ENCODE measurements at regions not wholly inside any gene's neighbourhood (a gene's known extent, or its start where the extent isn't known, plus 50 kb on each side); places are given as distances from the start of the nearest gene placed in this dataset.

DNA sequence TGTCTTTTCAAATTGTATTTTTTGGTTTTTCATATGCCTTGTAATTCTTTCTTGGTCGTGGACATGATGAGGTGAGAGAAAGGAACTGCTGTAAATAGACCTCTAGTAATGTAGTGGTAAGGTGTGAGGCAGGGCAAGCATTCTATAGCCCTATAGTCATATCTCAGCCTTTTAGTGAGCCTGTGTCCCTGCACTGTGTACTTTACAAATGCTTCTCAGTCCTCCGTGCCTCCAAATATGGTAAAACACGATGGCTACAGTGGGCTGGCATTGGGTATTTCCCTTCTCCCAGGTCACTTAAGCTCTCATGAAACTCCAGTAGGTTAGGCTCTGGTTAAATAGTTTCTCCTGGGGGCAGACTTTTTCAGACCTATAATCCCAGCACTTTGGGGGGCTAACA lies 57.9 kb upstream of the PLS3 start:
- H3K4me1 Mint-ChIP-seq: no peaks in the 10 kb centered on the region
- Histone ChIP-seq H3K4me1 (ENCODE audit: control insufficient read depth in 2 of 2, insufficient read depth in 2 of 2, low read length in 2 of 2) (no peaks in the 10 kb centered on the region), H3K4me3 (ENCODE audit: low read length) (no peak overlapping the region), H3K27ac (ENCODE audit: low read depth, low read length) (no peak overlapping the region), H3K9me3 (ENCODE audit: control insufficient read depth in 2 of 3, low read length in 3 of 3) (no peaks in the 10 kb centered on the region), H3K36me3 (ENCODE audit: control insufficient read depth in 2 of 3, insufficient read depth in 3 of 3, low read length in 3 of 3) (no peaks in the 10 kb centered on the region), H3K27me3 (ENCODE audit: control insufficient read depth in 2 of 2, insufficient read depth in 2 of 2, low read length in 2 of 2) (no peaks in the 10 kb centered on the region)
- H3K4me3 Mint-ChIP-seq: no peak overlapping the region
- intact Hi-C loops (cut with micrococcal nuclease): no loop called here
- POLR2A ChIA-PET: no interaction called here
- no peaks in the 10 kb centered on the region for H3K27me3 Mint-ChIP-seq
- H3K36me3 Mint-ChIP-seq: no peaks in the 10 kb centered on the region
- peaks cover 0 to 6% (median 0%) of the 10 kb centered on the region in 11 donors for H3K9me3 Mint-ChIP-seq
- CTCF ChIA-PET: no interaction called here
- ATAC-seq (no peak), DNase-seq (no peak)
- H3K27ac Mint-ChIP-seq: no peak overlapping the region

DNA sequence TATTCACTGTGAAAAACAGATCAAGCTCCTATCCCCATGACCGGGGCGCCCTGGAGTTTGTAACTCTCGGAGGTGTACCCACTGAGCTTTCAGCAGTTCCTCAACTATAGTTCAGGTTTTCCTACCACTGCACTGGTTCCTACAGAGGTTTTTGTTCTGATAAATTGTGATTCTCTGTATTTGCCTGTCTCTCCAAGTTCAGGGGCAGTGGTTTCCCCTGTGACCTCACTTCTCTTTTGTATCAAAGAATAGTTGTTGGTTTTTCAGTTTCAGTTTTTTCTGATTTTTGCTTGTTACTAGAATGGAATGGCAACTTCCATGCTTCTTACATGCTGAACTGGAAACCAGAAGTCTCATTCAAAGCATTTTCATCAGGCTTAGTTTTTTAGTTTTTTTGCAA lies 56.8 kb upstream of the PLS3 start:
- Histone ChIP-seq H3K27me3 (ENCODE audit: control insufficient read depth in 2 of 2, insufficient read depth in 2 of 2, low read length in 2 of 2) (no peaks in the 10 kb centered on the region), H3K27ac (ENCODE audit: low read depth, low read length) (no peak overlapping the region), H3K9me3 (ENCODE audit: control insufficient read depth in 2 of 3, low read length in 3 of 3) (no peaks in the 10 kb centered on the region), H3K4me3 (ENCODE audit: low read length) (no peak overlapping the region), H3K36me3 (ENCODE audit: control insufficient read depth in 2 of 3, insufficient read depth in 3 of 3, low read length in 3 of 3) (no peaks in the 10 kb centered on the region), H3K4me1 (ENCODE audit: control insufficient read depth in 2 of 2, insufficient read depth in 2 of 2, low read length in 2 of 2) (no peaks in the 10 kb centered on the region)
- DNase-seq (no peak), ATAC-seq (no peak)
- Mint-ChIP-seq H3K9me3 (peaks cover 0 to 7% (median 2%) of the 10 kb centered on the region in 11 donors), H3K4me1 (no peaks in the 10 kb centered on the region), H3K27me3 (no peaks in the 10 kb centered on the region), H3K4me3 (no peak overlapping the region), H3K36me3 (no peaks in the 10 kb centered on the region), H3K27ac (no peak overlapping the region)
- ChIA-PET CTCF (no interaction called here), POLR2A (no interaction called here)
- intact Hi-C loops (cut with micrococcal nuclease): no loop called here
